A673 (cell line): ENCODE measurements at regions not wholly inside any gene's neighbourhood (a gene's known extent, or its start where the extent isn't known, plus 50 kb on each side); places are given as distances from the start of the nearest gene placed in this dataset.

Experiments used
- BruUV-seq: library from RNA; stranded (reverse); fragments of 400-500 nt; replicated peaks from 2 replicates; lab custom pipeline; 2021; lab: Mats Ljungman, UMichigan
- CTCF ChIA-PET: fragments of 300-600 bp; sonication (Branson Sonifier 250); formaldehyde crosslinking; loops from one replicate; lab custom pipeline; 2022; ENCODE audit warnings: antibody characterized with exemption; lab: Charles Lee
- POLR2A ChIA-PET: fragments of 300-600 bp; sonication (Branson Sonifier 250); formaldehyde crosslinking; loops from one replicate; lab custom pipeline; 2022; ENCODE audit warnings: antibody characterized with exemption; ENCODE audit not compliant: low non-redundant PET; lab: Charles Lee
- DNase-seq: peaks from one replicate; pipeline ENCODE4 v3.0.0-alpha.2; 2015; ENCODE audit warnings: low spot score
- H3K27ac ChIP-seq: fragments of 200-600 bp; sonication (generic); 2 replicates; pipeline ENCODE4 v1.5.1; 2016; ENCODE audit warnings: mixed run types, low read depth, mild to moderate bottlenecking, mixed read lengths, antibody characterized with exemption, low read length; ENCODE audit not compliant: poor library complexity, severe bottlenecking
- H3K27me3 ChIP-seq: fragments of 200-600 bp; sonication (generic); replicated peaks from 2 replicates; pipeline ENCODE4 v1.6.1; 2017; ENCODE audit warnings: mixed run types, low read depth, mild to moderate bottlenecking, mixed read lengths, antibody characterized with exemption, low read length; ENCODE audit not compliant: insufficient read depth, poor library complexity
- H3K36me3 ChIP-seq: fragments of 200-600 bp; sonication (generic); 2 replicates; pipeline ENCODE4 v1.6.1; 2016; ENCODE audit warnings: mixed run types, mild to moderate bottlenecking, mixed read lengths, antibody characterized with exemption, low read length; ENCODE audit not compliant: insufficient read depth, poor library complexity, severe bottlenecking
- H3K4me1 ChIP-seq: fragments of 200-600 bp; sonication (generic); 2 replicates; pipeline ENCODE4 v1.6.1; 2017; ENCODE audit warnings: mixed run types, mild to moderate bottlenecking, mixed read lengths, antibody characterized with exemption, low read length; ENCODE audit not compliant: insufficient read depth, poor library complexity, severe bottlenecking
- H3K4me3 ChIP-seq: fragments of 200-600 bp; sonication (generic); 2 replicates; pipeline ENCODE4 v1.5.1; 2016; ENCODE audit warnings: low read depth, mixed run types, mild to moderate bottlenecking, mixed read lengths, low read length; ENCODE audit not compliant: poor library complexity, severe bottlenecking
- H3K9me3 ChIP-seq: fragments of 200-600 bp; sonication (generic); 2 replicates; pipeline ENCODE4 v1.6.1; 2016; ENCODE audit warnings: mixed run types, low read depth, mild to moderate bottlenecking, mixed read lengths, antibody characterized with exemption, low read length; ENCODE audit not compliant: poor library complexity, severe bottlenecking
- CTCF ChIP-seq: fragments of 300-800, 200-600 bp; sonication (generic); conservative IDR thresholded peaks from 2 replicates; pipeline ENCODE4 v1.5.1; 2017; ENCODE audit warnings: low read depth, mild to moderate bottlenecking, antibody characterized with exemption, low read length, moderate library complexity, mixed read lengths
- EZH2 ChIP-seq: fragments of 200-600 bp; sonication (generic); IDR thresholded peaks from 2 replicates; pipeline ENCODE4 v1.6.1; 2017; ENCODE audit warnings: borderline replicate concordance, low read depth, mild to moderate bottlenecking, mixed read lengths, antibody characterized with exemption, low read length; ENCODE audit not compliant: poor library complexity, severe bottlenecking
- intact Hi-C: fragments of 100-400 bp; cut with micrococcal nuclease; formaldehyde crosslinking; loops from one replicate; pipeline ENCODE4 v1.10.0; 2022; ENCODE audit not compliant: unreplicated experiment

GRCh38 chr10:121096617-121097431 lies 245.7 kb downstream of the WDR11 start:
- no peak for TF ChIP-seq EZH2
- TF ChIP-seq CTCF = no peak
- H3K36me3 ChIP-seq = no peaks in the 10 kb centered on the region
- peaks cover 24% of the 10 kb centered on the region for H3K27me3 ChIP-seq
- H3K4me1 ChIP-seq = no peaks in the 10 kb centered on the region
- no TSS peak for BruUV-seq
- H3K4me3 ChIP-seq = no peak overlapping the region
- ChIA-PET POLR2A (no interaction called here), CTCF (no interaction called here)
- H3K27ac ChIP-seq = no peak overlapping the region
- peak; percentile 6 for DNase-seq
- no peaks in the 10 kb centered on the region for H3K9me3 ChIP-seq
- intact Hi-C loops = no loop called here

GRCh38 chr10:121098211-121098610 lies 247.0 kb downstream of the WDR11 start:
- Histone ChIP-seq H3K27ac (no peak overlapping the region), H3K4me3 (no peak overlapping the region), H3K27me3 (peaks cover 24% of the 10 kb centered on the region), H3K9me3 (no peaks in the 10 kb centered on the region), H3K4me1 (no peaks in the 10 kb centered on the region), H3K36me3 (no peaks in the 10 kb centered on the region)
- intact Hi-C loops = no loop called here
- no TSS peak for BruUV-seq
- TF ChIP-seq EZH2 (no peak), CTCF (no peak)
- CTCF ChIA-PET = no interaction called here
- DNase-seq = no peak
- POLR2A ChIA-PET = no interaction called here

- H3K4me3 ChIP-seq = no peak overlapping the region
- peaks cover 24% of the 10 kb centered on the region for H3K27me3 ChIP-seq
- TF ChIP-seq CTCF (no peak), EZH2 (no peak)
- intact Hi-C loops = no loop called here
- H3K9me3 ChIP-seq = no peaks in the 10 kb centered on the region
- no TSS peak for BruUV-seq
- H3K36me3 ChIP-seq = no peaks in the 10 kb centered on the region
- no peaks in the 10 kb centered on the region for H3K4me1 ChIP-seq
- ChIA-PET CTCF (no interaction called here), POLR2A (no interaction called here)
- H3K27ac ChIP-seq = no peak overlapping the region
- no peak for DNase-seq
Observed at GRCh38 chr10:121098751-121099150, 247.6 kb downstream of the WDR11 start.
